Epithelial cell of proximal tubule (primary cell): ENCODE measurements at regions not wholly inside any gene's neighbourhood (a gene's known extent, or its start where the extent isn't known, plus 50 kb on each side); places are given as distances from the start of the nearest gene placed in this dataset.

Experiments used
- DNase-seq: peaks from one replicate; pipeline ENCODE4 v3.0.0-alpha.2; 2011; ENCODE audit warnings: low read depth
- H3K4me3 ChIP-seq: 2 replicates; pipeline ENCODE4 v1.5.1; 2011; ENCODE audit warnings: low read depth, mild to moderate bottlenecking, low read length
- CTCF ChIP-seq: conservative IDR thresholded peaks from 2 replicates; pipeline ENCODE4 v1.5.1; 2012; ENCODE audit warnings: low read depth, mild to moderate bottlenecking, low read length

- DNase-seq = no peak
- no peak overlapping the region for H3K4me3 ChIP-seq
- no peak for TF ChIP-seq CTCF
Measured at GRCh38 chr7:17067691-17068090, 185.9 kb upstream of the AGR3 start.

GRCh38 chr7:17069146-17069545, 187.4 kb upstream of the AGR3 start:
- no peak overlapping the region for H3K4me3 ChIP-seq
- no peak for DNase-seq
- no peak for TF ChIP-seq CTCF

GRCh38 chr7:17070231-17070708, 188.5 kb upstream of the AGR3 start:
- no peak for TF ChIP-seq CTCF
- no peak for DNase-seq
- no peak overlapping the region for H3K4me3 ChIP-seq

- TF ChIP-seq CTCF = no peak
- no peak for DNase-seq
Measured at GRCh38 chr7:17071866-17072265, 190.1 kb upstream of the AGR3 start.

GRCh38 chr7:17075601-17076255, 193.9 kb upstream of the AGR3 start:
- no peak for TF ChIP-seq CTCF
- DNase-seq = no peak
- no peak overlapping the region for H3K4me3 ChIP-seq

More at GRCh38 chr7:17071866-17072265, 190.1 kb upstream of the AGR3 start:
- no peak overlapping the region for H3K4me3 ChIP-seq

GRCh38 chr7:17078298-17078697, 196.5 kb upstream of the AGR3 start:
- DNase-seq = no peak
- no peak for TF ChIP-seq CTCF
- no peak overlapping the region for H3K4me3 ChIP-seq

- H3K4me3 ChIP-seq = no peak overlapping the region
- DNase-seq = no peak
- TF ChIP-seq CTCF = no peak
Measured at GRCh38 chr7:17083392-17084165, 201.8 kb upstream of the AGR3 start.
